ENCODE measurements at regions not wholly inside any gene's neighbourhood (a gene's known extent, or its start where the extent isn't known, plus 50 kb on each side); places are given as distances from the start of the nearest gene placed in this dataset.

DNA sequence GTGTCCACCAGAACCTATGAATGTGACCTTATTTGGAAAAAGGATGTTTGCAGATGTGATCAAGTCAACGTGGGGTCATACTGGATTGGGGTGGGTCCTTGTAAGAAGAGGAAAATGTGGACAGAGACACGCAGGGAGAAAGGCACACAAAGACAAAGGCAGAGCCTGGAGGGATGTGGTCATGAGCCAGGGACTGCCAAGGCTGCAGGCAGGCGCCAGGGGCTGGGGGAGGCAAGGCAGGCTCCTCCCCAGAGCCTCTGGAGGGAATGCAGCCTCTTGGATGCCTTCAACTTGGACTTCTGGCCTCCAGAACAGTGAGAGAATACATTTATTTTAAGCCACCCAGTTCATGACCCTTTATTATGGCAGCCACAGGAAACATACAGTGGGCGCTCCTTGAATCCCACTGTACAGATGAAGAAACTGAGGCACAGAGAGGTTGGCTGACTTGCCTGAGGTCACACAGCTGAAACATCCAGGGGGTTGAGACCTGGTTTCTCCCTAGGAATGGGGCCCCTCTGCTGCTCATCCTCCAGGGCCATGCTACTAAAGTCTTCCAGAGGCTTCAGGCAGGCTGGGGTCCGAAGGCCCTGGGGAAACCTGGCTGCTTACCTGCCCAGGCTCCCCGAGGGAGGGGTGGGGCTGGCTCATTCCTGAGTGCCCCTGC is 99.7 kb downstream of the RFLNA start:
- TF ChIP-seq CTCF (IDR thresholded peaks at IDR 0.05) (no peak), POLR2AphosphoS5 (IDR thresholded peaks at IDR 0.05) (peak in 3 of 4 donors; percentile 47 to 52 (median 52)), EP300 (IDR thresholded peaks at IDR 0.05) (no peak)
